Left lung (tissue), 4 donors: ENCODE measurements at regions not wholly inside any gene's neighbourhood (a gene's known extent, or its start where the extent isn't known, plus 50 kb on each side); places are given as distances from the start of the nearest gene placed in this dataset.
"Not testable (repeated sequence)": the region's sequence is repeated elsewhere in the genome, so short reads cannot be mapped to it uniquely, and the experiment has no call there.

Experiments
- ATAC-seq: fragments of 200-7000 bp; cut with Tn5 transposase; one replicate; pipeline ENCODE4 v1.9.1; 2020; ENCODE audit warnings: moderate library complexity
- DNase-seq, 4 donors: peaks; one replicate each; pipeline ENCODE4 v3.0.0-alpha.2; 2013 to 2020
- H3K27ac ChIP-seq, 2 donors: fragments of 200-600 bp; sonication (generic) in 1 of 2; one replicate each; pipeline versions ENCODE4 v1.5.0 to v1.8.0; 2020 to 2021
- H3K27me3 ChIP-seq, 2 donors: fragments of 200-600 bp; sonication (generic) in 1 of 2; one replicate each; pipeline versions ENCODE4 v1.5.0 to v1.8.0; 2020 to 2021
- H3K36me3 ChIP-seq, 2 donors: fragments of 200-600 bp; sonication (generic) in 1 of 2; one replicate each; pipeline versions ENCODE4 v1.5.0 to v1.8.0; 2020 to 2021
- H3K4me1 ChIP-seq, 2 donors: fragments of 200-600 bp; one replicate each; pipeline ENCODE4 v1.8.0; 2021
- H3K4me3 ChIP-seq, 2 donors: fragments of 200-600 bp; sonication (generic) in 1 of 2; one replicate each; pipeline versions ENCODE4 v1.5.0 to v1.8.0; 2020 to 2021; ENCODE audit warnings: mild to moderate bottlenecking in 1 of 2
- H3K9me3 ChIP-seq, 2 donors: fragments of 200-600 bp; sonication (generic) in 1 of 2; one replicate each; pipeline versions ENCODE4 v1.5.0 to v1.8.0; 2020 to 2021
- intact Hi-C, 2 donors: fragments of 100-400 bp; cut with DNase I; formaldehyde crosslinking; loops; one replicate each; pipeline versions ENCODE4 v1.11.2 to v1.14.2; 2022
- TF ChIP-seq, protein P1 (sequence below), 2 donors: fragments of 200-600 bp; sonication (generic) in 1 of 2; IDR thresholded peaks; one replicate each; pipeline versions ENCODE4 v1.5.0 to v1.8.0; 2021; ENCODE audit warnings: antibody characterized with exemption in 2 of 2
- donor health status: DM: no; HTN: yes; CAD: no.
- donor health status: DM: no; HTN: no; CAD: no.

DNA sequence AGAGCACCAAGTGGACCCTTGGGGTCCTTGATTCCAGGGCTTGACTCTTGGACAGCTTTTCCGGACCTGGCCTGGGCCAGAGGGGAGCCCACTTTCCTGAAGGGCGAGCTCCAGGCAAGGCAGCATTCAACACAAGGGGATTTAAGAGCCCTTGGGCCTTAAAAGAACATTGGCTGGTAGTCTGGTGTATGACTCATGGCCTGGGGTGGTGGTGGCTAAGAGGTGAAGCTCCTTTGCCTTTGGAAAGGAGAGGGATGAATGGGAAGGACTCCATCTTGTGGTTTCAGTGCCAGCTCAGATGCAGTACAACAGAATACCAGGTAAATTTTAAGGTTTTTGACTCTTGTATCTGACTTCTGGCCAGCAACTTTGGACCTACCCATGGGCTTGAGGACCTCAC lies 760.7 kb downstream of the GRIK2 start:
- DNase-seq = no peak
- no peak overlapping the region for H3K27ac ChIP-seq
- H3K27me3 ChIP-seq = no peaks in the 10 kb centered on the region
- no peaks in the 10 kb centered on the region for H3K36me3 ChIP-seq
- intact Hi-C loops = no loop called here
- TF ChIP-seq, protein P1, sequence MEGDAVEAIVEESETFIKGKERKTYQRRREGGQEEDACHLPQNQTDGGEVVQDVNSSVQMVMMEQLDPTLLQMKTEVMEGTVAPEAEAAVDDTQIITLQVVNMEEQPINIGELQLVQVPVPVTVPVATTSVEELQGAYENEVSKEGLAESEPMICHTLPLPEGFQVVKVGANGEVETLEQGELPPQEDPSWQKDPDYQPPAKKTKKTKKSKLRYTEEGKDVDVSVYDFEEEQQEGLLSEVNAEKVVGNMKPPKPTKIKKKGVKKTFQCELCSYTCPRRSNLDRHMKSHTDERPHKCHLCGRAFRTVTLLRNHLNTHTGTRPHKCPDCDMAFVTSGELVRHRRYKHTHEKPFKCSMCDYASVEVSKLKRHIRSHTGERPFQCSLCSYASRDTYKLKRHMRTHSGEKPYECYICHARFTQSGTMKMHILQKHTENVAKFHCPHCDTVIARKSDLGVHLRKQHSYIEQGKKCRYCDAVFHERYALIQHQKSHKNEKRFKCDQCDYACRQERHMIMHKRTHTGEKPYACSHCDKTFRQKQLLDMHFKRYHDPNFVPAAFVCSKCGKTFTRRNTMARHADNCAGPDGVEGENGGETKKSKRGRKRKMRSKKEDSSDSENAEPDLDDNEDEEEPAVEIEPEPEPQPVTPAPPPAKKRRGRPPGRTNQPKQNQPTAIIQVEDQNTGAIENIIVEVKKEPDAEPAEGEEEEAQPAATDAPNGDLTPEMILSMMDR (IDR thresholded peaks at IDR 0.05) = no peak
- peaks cover 0 to 15% of the 10 kb centered on the region in 2 donors for H3K9me3 ChIP-seq
- no peak overlapping the region for H3K4me3 ChIP-seq
- ATAC-seq = no peak
- no peaks in the 10 kb centered on the region for H3K4me1 ChIP-seq

DNA sequence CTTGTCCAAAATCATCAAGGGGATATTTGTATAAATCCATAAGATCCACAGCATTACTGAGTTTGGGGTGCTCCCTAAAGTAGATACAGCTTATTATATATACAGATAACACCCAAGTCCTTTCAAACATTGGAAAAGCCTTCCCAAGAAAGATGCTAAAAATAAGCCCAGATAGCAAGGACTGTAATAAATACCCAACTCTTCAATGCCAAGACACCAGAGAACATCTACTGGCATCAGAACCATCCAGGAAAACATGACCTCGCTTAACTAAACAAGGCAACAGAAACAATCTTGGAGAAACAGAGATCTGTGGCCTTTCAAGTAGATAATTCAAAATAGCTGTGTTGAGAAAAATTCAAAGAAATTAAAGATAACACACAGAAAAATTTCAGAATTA lies 761.4 kb downstream of the GRIK2 start:
- TF ChIP-seq, protein P1 (IDR thresholded peaks at IDR 0.05) = no peak
- no peak overlapping the region for H3K4me3 ChIP-seq
- H3K27ac ChIP-seq = no peak overlapping the region
- no peaks in the 10 kb centered on the region for H3K27me3 ChIP-seq
- ATAC-seq (no peak), DNase-seq (no peak)
- intact Hi-C loops = no loop called here
- H3K36me3 ChIP-seq = no peaks in the 10 kb centered on the region
- no peaks in the 10 kb centered on the region for H3K4me1 ChIP-seq
- peaks cover 0 to 15% of the 10 kb centered on the region in 2 donors for H3K9me3 ChIP-seq

DNA sequence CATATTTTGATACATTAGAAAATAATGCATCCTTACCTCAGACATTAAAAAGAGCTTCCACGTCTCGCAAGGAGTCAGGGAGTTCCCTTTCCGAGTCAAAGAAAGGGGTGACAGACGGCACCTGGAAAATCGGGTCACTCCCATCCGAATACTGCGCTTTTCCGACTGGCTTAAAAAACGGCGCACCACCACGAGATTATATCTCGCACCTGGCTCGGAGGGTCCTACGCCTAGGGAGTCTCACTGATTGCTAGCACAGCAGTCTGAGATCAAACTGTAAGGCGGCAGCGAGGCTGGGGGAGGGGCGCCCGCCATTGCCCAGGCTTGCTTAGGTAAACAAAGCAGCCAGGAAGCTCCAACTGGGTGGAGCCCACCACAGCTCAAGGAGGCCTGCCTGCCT lies 776.3 kb downstream of the GRIK2 start:
- peaks cover 0 to 32% of the 10 kb centered on the region in 2 donors for H3K9me3 ChIP-seq
- H3K4me1 ChIP-seq, H3K27ac ChIP-seq, H3K36me3 ChIP-seq, intact Hi-C loops, H3K4me3 ChIP-seq, H3K27me3 ChIP-seq, ATAC-seq: not testable (repeated sequence)
- peak in 1 of 4 donors; percentile 4 for DNase-seq

DNA sequence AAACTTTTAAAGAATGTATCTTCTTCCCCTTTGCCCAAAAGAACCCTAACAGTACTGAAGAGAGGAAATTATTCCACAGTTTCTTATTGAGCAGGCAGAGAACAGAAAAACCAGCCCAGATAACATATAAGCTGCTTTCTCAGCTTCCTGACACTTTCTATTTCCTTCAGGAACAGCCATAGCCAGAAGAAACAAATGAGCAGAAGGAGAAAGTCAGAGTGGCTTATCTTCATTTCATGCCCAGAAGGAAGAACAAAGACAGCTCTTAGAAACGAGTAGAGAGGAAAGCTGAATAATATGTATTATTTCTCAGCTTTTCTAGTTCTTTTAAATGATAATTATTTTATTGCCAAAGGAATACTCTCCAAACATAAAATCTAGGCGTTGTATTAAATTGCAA lies 793.7 kb downstream of the GRIK2 start:
- no peak overlapping the region for H3K27ac ChIP-seq
- TF ChIP-seq, protein P1 (IDR thresholded peaks at IDR 0.05) = no peak
- peaks cover 0 to 4% of the 10 kb centered on the region in 2 donors for H3K9me3 ChIP-seq
- DNase-seq (no peak), ATAC-seq (no peak)
- no peaks in the 10 kb centered on the region for H3K27me3 ChIP-seq
- H3K4me3 ChIP-seq = no peak overlapping the region
- H3K36me3 ChIP-seq = no peaks in the 10 kb centered on the region
- no peaks in the 10 kb centered on the region for H3K4me1 ChIP-seq
- intact Hi-C loops = no loop called here

DNA sequence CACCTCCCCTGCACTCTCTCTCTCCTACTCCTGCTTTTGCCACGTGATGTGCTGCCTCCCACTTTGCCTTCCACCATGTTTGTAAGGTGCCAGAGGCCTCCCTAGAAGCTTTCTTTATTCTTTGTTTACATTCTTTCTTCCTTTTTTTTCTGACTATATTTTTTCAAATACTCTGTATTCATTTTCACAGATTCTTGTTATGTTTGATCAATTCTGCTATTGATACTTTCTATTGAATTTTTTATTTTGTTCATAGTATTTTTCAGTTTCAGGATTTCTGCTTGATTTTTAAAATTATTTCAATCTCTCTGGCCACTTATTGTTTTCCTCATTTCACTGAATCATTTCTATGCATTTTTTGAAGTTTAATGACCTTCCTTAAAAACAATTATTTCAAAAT lies 801.8 kb downstream of the GRIK2 start:
- H3K9me3 ChIP-seq = peaks cover 0 to 46% of the 10 kb centered on the region in 2 donors
- no peak overlapping the region for H3K4me3 ChIP-seq
- ATAC-seq = no peak
- DNase-seq = no peak
- intact Hi-C loops = no loop called here
- no peaks in the 10 kb centered on the region for H3K4me1 ChIP-seq
- TF ChIP-seq, protein P1 (IDR thresholded peaks at IDR 0.05) = no peak
- no peaks in the 10 kb centered on the region for H3K27me3 ChIP-seq
- H3K36me3 ChIP-seq = no peaks in the 10 kb centered on the region
- no peak overlapping the region for H3K27ac ChIP-seq

DNA sequence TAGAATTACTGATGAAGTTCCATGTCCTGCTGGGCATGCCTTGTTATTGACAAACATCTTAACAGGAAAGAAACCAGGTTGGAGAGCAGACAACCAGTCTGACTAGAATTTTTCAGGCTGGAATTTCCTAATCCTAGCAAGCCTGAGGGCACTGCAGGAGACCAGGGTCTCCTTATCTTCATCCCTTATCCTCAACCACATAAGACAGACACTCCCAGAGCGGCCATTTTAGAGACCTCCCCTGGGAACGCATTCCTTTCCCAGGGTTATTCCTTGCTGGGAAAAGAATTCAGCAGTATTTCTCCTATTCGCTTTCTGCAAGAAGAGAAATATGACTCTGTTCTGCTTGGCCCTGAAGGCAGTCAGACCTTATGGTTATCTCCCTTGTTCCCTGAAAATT lies 803.7 kb downstream of the GRIK2 start:
- no peak overlapping the region for H3K27ac ChIP-seq
- intact Hi-C loops = no loop called here
- H3K4me1 ChIP-seq = no peaks in the 10 kb centered on the region
- ATAC-seq = no peak
- H3K4me3 ChIP-seq = no peak overlapping the region
- no peaks in the 10 kb centered on the region for H3K36me3 ChIP-seq
- no peak for DNase-seq
- H3K27me3 ChIP-seq = no peaks in the 10 kb centered on the region
- TF ChIP-seq, protein P1 (IDR thresholded peaks at IDR 0.05) = no peak
- peaks cover 0 to 42% of the 10 kb centered on the region in 2 donors for H3K9me3 ChIP-seq
